Skeletal muscle cell (primary cell): ENCODE measurements at regions not wholly inside any gene's neighbourhood (a gene's known extent, or its start where the extent isn't known, plus 50 kb on each side); places are given as distances from the start of the nearest gene placed in this dataset.
"Not testable (repeated sequence)": the region's sequence is repeated elsewhere in the genome, so short reads cannot be mapped to it uniquely, and the experiment has no call there.

Source experiments
- DNase-seq: peaks from one replicate; pipeline ENCODE4 v3.0.0-alpha.2; 2010; ENCODE audit warnings: low read depth
- H3K4me3 ChIP-seq: 2 replicates; pipeline ENCODE4 v1.5.1; 2011; ENCODE audit warnings: low read depth, mild to moderate bottlenecking, control low read depth, low read length, moderate library complexity

DNA sequence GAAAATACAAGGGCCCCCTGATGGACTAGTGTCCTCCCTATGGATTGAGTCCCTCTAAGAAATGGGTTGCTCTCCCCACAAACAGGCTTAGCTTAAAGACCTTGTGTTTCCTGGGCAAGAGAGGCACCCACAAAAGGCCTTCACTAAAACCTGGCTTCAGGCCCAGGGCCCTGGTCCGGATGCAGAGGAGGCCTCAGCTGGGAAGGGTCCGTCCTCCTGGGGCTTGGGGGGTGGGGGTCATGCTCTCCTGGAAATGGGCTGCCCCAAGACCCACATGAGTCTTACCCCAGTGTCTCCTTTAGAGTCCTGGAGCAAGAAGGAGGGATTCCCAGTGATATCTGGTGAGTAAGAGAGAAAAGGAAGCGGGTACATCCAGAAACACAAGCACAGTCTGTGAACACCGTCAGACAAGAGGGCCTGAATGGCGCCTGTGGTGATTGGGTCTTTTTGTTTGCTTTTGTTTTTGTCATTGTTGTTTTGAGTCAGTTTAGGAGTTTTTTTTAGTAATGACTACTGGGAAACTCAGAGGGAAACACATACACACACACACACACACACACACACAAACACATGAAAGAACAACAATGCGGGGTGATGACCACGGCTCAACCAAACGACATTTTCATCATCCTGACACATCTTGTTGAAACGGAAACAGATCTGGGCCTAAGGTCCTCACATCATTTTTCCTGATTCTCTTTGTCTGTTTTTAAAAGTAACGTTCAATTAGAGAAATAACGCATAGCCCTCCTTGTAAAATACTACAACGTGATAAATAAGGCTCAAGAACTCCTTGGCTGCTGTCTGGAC lies 292.3 kb downstream of the BCL2L11 start:
- H3K4me3 ChIP-seq, DNase-seq: not testable (repeated sequence)

DNA sequence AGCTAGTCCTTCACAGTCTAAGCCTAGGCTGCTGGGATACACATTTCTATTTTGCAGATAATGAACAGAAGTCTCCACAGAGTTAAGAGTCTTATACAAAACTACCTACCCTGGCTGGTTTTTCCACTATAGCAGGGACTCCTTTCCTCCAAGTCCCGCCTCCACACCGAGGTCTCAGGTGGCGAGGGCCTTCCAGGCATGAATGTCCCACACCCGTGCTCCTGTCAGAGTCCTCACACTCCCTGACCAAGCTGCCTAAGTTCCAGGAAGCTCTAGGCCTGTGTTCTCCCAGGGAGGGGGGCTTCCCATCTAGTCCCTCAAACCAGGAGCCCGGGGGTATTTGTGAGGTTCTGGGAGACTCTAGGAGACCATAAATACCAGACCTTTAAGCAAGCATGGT lies 293.2 kb downstream of the BCL2L11 start:
- H3K4me3 ChIP-seq, DNase-seq: not testable (repeated sequence)

DNA sequence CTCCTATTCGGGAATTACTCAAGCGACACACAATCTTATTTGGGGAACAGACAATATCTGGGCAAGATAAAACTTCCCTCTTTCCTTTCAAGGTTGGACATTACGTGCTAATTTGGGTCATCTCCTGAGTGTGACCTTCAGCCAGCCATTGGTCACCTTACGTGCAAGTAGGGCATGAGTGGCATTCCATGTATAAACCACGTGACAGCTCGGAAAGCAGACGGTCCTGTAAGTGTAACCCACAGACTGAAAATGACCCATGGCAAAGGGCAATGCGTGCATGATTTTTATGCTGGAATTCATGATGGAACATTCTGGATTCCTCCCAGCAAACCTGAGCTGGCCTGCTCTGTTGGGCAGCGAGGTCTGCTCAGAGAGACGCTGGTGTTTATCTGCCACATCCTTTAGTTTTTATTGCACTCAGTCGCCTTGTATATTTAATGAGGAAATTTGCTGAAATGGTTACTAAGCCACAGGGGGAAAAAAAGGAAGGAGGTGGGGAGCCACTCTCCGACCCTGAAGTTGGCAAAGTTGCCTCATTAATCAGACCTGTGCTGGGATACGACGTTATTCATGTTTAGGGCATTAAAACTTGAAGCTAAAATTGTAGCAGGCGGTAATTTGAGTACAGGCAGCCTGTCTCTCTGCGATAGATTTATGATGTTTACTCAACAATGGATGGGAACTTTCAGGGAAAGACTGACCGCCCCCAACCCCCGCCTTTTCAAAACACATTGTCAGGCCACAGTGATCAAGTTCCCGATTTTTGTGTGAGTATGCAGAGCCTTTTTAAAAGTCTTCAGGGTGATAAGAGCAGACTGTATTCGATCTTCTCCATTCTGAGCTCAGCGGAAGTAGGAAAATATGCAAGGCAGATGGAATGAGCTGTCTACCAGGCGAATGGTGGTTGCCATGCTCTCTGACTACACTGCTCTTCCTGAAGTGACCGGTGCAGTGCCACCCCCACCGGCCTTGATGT lies 295.3 kb downstream of the BCL2L11 start:
- H3K4me3 ChIP-seq, DNase-seq: not testable (repeated sequence)

DNA sequence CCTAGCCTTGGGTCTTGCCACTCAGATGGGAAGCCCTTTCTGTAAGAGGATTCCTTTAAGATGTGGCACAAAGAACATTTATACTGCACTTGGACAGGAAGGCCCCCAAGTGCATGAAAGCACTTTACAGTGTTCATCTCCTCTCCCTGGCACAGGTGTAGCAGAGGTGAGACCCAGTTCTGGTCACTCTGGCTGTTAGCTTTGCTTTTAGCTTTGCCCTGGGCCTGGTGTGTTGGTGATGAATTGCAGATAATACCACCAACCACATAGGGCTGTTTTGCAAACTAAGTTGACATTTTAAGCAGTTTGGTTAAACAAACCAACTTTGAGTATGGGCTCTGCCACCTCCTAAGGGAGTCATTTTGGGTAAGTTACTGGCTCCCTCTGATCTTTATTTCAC lies 296.3 kb downstream of the BCL2L11 start:
- not testable (repeated sequence) for H3K4me3 ChIP-seq, DNase-seq

DNA sequence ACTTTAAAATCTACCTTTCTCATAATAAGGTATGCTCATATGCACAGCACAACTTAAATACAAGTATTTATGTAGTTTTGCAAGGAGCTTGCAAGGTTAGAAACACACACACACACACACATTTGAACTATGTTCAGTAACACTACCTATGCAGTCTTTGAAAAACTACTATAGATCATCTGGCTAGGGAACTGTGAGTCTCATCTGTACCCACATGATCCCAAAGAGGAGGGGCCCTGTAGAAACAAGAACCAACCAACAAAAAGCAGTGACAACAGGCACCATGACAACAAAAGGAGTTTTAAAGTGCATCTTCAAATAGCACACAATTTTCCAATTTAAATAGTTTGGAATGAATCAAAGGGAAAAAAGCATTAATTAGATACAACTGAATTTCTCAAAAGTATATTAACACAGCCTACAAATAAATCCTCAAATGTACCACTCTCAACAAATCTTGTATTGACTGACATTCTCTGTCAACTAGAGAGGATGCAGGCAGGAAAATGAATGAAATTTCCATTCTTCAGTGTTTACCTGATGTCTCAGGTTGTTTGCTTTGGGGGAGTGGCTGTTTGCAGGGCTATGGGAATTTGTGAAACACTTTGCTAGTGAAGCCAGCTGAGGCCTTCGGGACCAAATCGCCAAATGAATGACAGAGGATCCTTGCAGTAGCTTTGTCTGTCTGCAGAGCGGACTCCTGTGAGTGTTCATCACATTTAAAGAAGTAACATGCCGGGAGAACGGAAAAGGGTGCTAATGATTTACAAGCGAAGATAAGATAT lies 297.6 kb downstream of the BCL2L11 start:
- not testable (repeated sequence) for H3K4me3 ChIP-seq, DNase-seq

DNA sequence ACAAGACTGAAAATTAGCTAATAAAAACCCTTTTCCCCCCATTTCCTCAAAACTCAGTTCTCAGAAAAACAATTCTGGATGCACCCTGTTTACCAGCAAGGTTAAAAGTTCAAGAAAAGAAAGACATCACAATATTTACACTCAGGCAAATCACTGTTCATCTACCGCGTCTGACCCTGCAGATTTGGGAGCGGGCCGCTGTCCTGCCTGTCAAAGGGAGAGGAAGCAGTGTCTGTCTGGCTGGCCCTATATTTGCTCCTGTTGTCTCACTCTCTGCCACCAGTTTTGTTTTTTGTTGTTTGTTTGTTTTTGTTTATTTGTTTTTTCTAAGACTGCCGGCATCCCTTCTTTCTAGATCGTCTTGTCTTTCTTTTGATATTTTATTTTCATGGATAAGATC lies 299.4 kb downstream of the BCL2L11 start:
- not testable (repeated sequence) for H3K4me3 ChIP-seq, DNase-seq

DNA sequence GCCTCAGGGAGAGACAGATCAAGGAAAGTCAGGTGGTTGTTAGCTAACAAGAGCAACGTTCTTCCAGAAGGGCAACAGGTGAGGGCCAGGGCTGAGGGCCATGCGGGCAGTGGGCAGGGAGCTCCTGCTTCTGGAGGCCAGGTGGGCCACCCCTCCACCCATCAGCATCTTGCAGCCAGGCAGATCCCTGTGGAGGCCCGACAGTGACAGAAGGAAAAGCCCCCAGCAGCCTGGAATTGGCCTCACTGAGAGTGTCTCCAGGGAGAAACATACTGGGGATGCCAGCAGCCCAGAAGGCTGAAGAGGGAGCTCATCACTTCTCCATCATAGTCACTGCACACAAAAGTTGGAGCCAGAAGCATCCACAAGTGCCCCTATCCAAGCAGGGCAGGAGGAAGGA lies 300.1 kb downstream of the BCL2L11 start:
- not testable (repeated sequence) for DNase-seq, H3K4me3 ChIP-seq

DNA sequence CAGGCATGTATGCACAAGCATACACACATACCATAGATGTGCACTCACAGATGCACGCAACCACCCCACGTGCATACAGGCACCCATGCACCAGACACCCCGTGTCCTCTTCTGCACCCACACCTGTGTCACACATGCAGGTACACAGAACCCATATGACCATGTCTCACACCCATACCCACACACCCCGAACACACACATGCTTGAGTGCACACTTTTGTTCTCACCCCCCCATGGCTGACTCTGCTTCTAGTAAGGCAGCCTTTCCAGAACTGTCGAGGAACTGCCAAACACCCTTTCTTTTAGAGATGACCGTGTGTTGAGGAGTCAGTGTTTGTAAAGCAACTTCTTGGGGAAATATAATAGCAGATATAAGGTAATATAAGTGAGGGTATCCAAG lies 301.2 kb downstream of the BCL2L11 start:
- not testable (repeated sequence) for DNase-seq

DNA sequence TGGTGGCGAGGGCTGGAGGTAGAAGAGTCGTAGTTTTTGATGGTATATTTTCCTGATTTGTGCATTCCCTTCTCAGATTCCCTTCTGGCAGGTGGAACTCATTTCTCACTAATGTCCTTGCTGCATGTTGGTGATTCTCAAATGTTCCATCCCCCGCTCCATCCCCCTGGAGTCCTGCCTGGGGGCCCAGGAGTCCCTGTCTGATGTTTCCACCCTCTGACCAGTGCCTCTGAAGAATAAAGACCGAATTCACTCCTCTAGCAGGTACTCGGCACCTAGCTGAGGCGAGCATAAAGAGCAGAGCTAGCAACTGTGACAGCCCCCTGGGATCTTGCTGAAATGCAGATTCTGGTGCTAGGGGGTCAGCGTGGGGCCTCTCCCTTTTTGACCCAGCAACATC lies 301.8 kb downstream of the BCL2L11 start:
- DNase-seq: not testable (repeated sequence)

More for the DNA sequence above, 301.2 kb downstream of the BCL2L11 start:
- not testable (repeated sequence) for H3K4me3 ChIP-seq

DNA sequence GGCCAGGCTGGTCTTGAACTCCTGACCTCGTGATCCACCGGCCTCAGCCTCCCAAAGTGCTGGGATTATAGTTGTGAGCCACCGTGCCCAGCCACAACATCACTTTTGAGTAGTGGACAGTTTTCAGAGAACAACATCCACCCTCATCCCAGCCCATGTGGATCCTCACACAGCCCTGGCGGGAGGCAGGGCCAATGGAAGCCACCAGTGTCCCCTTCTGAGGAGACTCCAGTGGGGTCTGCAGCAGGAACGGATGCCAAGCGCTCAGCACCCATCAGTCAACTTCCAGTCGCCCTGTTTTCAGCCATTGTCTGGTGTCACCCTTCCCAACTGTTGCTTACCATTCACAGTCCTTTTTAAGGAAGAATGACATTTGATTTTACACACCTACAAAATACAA lies 302.5 kb downstream of the BCL2L11 start:
- not testable (repeated sequence) for DNase-seq, H3K4me3 ChIP-seq

More for the DNA sequence above, 301.8 kb downstream of the BCL2L11 start:
- H3K4me3 ChIP-seq: not testable (repeated sequence)

DNA sequence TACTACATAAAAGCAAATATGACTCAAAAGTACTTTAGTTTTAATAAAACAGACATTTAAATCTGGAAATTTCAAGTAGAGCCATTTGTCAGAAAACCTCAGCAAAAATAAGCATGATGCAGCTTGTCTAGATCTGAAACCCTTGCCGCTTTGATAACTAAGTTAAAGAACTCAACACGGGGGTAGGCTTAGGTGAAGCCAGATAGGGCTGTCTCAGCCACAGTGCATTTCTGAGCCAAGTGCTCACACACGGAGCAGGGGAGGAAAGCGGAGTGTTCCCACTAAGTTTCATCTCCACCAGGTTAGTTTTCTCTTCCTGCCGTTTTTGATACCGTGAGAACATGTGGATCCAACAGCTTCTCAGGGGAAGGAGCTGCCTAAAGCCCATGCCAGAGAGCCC lies 303.5 kb downstream of the BCL2L11 start:
- not testable (repeated sequence) for DNase-seq, H3K4me3 ChIP-seq

DNA sequence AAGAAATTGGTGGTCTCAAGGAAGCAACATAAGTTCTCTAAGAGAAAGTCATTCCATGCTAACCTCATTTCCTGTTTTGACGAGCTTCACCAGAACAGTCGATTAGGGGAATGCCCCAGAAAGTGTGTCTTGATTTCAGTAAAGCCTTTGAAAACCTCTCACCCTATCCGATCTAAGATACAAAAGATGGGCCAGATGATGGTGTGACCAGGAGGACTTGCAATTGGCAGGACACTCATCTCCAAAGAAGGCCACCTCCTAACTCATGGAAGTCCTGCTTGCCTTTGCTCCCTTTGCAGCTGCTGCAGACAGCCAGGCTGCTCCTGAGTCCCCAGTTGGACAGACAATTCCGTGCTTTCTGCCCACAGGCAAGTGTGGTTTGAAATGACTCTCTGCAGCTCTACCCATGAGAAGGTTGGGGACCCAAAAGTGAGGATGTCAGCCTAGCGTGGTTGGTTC lies 304.2 kb downstream of the BCL2L11 start:
- not testable (repeated sequence) for H3K4me3 ChIP-seq, DNase-seq

DNA sequence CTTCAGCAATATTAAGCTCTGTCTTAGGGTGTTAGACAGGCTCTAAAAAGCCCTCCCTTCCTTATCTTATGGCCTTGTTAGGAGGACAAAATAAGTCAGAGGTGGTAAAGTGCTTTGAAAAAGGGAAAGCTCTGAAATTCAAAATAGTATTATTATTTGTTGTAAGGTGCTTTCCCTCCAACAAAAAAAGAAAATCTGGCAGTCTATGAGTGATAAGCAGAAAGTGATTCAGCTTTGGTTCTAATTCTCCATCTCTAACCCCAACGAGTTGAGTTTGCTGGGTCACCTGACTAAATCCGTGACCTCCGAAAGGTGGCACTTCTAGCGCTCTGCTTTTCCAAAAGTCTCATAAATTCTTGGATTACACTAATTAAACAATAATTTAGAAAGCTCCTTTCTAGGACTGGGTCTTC lies 305.1 kb downstream of the BCL2L11 start:
- not testable (repeated sequence) for DNase-seq, H3K4me3 ChIP-seq

DNA sequence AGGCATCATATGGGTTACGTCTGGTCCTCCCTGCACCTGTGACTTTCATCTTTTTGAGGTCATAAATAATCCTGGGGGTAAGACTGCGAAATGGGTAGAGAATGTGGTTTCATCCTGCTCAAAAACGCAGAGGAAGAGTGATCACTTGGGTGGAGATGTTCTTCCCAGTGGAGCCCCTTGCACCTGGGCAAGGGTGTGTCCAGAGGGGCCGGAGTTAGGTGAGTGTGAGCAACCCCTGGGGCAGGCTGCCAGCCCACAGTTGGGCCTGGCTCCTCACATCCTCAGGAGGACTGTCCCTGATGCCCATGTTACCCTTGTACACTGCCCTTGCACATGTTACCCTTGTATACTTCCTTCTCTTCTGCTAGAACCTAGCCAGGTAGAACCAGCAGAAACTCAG lies 306.6 kb downstream of the BCL2L11 start:
- H3K4me3 ChIP-seq, DNase-seq: not testable (repeated sequence)

DNA sequence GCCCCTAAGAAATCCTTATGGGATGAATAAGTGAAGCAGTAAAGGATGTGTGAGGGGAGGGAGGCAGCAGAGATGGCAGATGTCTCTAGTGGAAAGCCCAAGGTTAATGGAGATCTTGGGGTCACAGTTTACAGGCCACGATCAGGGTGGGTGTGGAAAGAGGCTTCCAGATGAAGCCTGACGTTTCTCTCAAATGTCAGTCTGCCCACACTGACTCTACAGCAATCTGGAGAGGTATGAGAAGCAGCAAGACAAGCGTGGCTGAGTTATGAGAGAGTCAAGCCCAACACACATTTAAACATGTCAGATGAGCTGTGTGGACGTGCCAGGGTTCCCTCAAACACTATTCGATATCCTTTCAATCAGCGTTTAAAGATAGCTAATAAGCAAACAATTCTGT lies 308.2 kb downstream of the BCL2L11 start:
- not testable (repeated sequence) for H3K4me3 ChIP-seq, DNase-seq

DNA sequence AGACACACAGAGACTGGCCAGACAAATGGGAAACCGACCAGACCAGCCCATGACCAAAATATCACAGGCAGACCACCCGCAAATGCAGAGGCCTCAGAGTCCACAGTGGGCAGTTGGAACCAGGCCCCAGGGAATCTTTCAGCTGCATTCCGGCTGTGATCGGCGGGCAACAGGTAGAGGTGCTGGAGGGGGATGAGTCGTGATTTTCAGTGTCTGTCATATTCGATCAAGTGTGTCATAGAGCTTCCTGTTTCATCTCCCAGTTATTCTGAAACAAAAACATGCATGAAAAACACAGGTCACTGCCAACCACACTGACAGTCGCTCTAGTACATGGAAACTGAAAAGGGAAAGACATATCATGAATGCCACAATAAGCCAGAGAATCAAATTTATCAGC lies 308.6 kb downstream of the BCL2L11 start:
- not testable (repeated sequence) for DNase-seq, H3K4me3 ChIP-seq

DNA sequence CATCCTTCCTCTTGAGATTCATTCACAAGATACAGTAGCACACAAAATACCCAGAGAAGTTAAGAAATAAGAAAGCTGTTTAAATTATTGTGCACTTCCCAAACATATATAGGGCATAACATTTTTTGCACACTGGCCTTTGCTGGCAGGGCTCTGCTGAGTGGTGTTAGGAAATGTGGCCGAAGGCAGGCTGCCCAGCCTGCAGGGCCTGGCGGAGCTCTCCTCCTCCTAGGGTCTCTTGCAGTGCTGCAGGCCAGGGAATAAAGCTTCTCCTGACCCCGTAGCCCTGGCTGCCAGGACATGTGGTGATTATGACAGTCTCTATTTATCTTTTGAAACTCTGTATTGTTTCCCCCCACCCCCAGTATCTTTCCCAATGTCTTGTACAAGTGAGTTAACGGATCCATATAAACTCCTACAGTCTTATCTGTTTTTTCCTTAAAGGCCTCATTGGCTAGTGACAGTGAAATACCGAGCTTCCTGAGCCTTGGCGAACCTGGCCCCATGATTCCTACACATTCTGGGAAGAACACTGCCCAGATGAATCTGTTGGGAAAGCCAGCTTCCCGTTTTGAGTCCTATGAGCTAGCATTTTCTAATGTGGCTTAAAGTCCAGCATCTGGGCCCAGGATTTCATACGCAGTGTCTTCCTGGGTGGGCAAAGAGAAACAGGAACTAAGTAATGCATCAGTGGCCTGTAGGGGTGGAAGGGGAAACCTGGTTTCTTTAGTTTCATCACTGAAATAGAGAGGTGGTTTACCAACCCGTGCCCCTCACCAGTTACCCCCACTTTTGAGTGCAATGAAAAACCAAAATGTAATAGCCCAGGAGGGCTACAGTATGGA lies 310.3 kb downstream of the BCL2L11 start:
- DNase-seq: not testable (repeated sequence)

DNA sequence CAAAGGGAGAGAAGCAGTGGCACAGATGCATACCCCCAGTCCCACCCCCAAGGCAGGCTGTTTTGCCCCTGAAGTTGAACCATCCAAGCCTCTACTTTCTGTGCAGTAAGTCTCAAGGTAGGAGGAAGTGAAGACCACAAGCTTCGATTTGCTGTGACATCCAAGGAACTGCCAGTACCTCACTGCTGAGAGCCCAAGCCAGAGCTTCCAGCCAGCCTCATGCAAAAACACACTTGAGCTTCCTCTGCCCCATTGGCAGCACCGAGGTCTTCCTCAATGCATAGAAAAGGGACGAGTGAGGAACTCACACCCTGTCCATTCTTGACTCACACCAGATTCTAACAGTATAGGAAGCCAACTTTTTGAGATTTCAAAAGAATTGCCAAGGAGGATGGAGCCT lies 311.7 kb downstream of the BCL2L11 start:
- DNase-seq, H3K4me3 ChIP-seq: not testable (repeated sequence)

More for the DNA sequence above, 310.3 kb downstream of the BCL2L11 start:
- not testable (repeated sequence) for H3K4me3 ChIP-seq
